HG03439 (cell line): ENCODE measurements at regions not wholly inside any gene's neighbourhood (a gene's known extent, or its start where the extent isn't known, plus 50 kb on each side); places are given as distances from the start of the nearest gene placed in this dataset.
"Not testable (repeated sequence)": the region's sequence is repeated elsewhere in the genome, so short reads cannot be mapped to it uniquely, and the experiment has no call there.

Source experiments
- ATAC-seq: cut with Tn5 transposase; IDR thresholded peaks from one replicate; pipeline ENCODE4 v1.9.1; 2021; ENCODE audit warnings: mild to moderate bottlenecking, moderate library complexity; ENCODE audit not compliant: unreplicated experiment

DNA sequence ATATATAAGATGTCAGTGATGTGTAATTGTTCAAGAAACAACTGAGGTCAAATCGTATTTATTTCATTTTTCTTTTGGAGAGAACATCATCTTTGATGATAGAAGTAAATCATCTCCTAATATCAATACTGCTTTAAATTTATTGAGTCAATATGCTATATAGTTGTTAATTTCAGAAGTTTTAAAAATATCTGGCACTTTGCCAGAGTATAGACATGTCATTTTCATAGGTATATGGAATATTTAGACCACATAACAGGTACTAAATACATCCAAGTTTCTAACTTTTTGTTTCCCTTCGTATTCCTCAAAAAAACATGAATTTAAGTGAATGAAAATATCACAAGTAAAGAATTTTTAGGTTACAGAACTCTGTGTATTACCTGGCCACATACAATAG, 577.8 kb downstream of the ARL4A start:
- no peak for ATAC-seq

- not testable (repeated sequence) for ATAC-seq
Measured at GRCh38 chr7:13274205-13274604, 586.8 kb downstream of the ARL4A start.

- ATAC-seq, result no peak
Measured at GRCh38 chr7:13276977-13277376, 589.5 kb downstream of the ARL4A start.

DNA sequence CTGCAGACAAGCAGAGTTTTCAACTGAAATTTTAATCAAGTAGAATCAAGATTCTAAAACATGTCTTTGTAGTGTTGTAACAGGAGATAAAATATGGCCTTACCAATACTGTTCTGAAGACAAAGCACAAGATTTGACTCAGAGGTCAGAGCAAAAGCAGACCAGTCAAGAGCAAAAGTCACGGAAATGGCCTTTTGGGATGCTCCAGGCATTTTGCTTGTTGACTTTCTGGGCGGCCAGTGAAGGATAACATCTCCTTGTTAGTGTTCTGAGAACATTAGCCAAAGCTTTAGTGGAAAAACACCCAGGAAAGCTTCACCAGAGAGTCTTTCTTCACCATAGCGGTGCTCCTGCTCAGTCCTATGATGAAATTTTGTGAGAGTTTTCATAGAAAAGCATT, 590.6 kb downstream of the ARL4A start:
- ATAC-seq, result no peak

- ATAC-seq, result no peak
Measured at GRCh38 chr7:13279854-13280435, 592.5 kb downstream of the ARL4A start.

DNA sequence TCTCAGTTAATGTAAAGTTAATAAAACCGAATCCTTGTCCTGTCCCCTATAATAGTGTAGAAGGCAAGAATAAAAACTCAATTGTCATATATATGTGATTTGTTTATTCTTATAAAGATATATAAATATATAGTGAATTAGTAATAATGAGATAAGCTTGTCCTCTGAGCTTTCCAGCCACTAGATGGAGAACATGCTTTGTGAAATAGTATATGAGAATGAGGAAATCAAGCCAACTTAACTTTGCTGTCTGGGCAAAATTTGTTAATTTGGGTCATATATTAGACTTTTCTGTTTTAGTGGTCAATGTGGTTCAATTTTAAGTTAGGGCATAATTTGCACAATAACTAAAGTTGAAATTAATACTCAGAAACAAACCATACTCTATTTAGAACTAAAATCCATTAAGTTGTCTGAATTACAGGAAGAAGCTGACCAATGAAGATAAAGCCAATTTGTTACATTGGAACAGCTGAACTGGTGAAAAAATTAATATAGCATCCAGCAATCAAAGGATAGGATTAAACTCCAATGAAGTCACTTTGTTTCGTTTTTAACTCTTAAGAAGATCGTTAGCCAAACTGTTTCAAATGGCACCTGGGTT, 595.0 kb downstream of the ARL4A start:
- no peak for ATAC-seq

- ATAC-seq, result no peak
Measured at GRCh38 chr7:13286916-13287315, 599.5 kb downstream of the ARL4A start.

- no peak for ATAC-seq
Measured at GRCh38 chr7:13288516-13288915, 601.1 kb downstream of the ARL4A start.

DNA sequence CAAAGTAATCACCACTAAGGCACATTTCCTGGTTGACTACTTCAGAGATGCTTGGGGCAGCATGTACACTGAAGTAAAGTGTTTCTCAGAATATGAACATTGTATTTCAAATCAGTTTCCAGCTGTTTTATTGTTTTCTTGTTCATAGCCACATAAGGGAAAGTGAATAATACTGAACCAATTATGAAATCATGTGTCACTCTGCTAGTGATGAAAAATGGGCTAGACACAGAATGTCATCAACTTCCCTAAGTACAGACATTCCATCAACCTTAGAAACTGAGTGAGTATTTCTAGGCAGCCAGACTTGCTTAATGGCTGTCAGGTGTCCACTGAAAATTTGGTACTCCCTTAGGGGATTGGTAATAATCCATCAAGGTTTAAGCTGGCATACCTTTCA, 603.5 kb downstream of the ARL4A start:
- no peak for ATAC-seq

DNA sequence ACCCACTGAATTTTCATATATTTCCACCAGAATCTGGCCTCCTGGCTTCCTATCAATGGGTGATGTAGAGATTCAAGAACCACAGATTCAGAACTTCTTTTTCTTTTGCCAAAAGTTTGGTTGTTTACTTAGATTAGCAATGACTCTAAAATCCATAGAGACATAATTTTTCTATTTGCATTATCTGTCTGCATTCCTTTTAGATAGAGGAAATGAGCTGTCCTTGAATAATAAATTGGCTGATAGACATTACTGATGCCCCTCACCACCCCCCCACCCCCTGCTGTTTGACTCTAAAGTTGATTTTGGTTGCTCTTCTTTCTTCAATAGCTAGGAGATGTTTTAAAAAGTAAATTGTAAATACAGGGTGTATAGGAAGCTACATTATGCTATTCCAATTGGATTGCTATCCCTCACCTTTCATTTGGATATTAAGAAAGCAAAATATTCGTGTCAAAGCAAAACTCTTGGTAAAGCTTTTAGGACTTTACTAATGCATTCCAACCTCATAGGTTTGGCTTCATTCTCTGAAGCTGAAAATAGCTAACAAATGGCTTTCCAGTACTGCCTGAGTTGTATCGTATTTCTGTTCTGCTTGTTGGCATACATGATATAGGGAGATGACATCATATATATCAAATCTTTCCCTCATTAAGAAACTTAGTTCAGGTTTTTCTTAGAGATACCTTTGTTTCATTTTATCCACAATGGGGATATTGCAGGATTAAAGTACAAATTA, 606.0 kb downstream of the ARL4A start:
- ATAC-seq, result no peak

DNA sequence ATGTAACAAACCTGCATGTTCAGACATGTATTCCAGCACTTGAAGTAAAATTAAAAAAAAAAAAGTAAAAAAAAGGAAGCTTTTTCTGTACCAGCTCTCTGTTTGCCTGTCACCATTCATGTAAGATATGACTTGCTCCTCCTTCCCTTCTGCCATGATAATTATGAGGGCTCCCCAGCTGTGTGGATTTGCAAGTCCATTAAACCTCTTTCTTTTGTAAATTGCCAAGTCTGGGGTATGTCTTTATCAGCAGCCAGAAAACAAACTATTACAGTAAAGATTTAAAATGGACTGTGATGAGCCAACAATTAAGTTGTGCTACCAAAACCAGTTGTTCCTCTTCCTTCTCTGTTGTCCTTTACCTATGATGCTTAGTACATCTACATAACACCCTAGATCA, 619.6 kb downstream of the ARL4A start:
- no peak for ATAC-seq

DNA sequence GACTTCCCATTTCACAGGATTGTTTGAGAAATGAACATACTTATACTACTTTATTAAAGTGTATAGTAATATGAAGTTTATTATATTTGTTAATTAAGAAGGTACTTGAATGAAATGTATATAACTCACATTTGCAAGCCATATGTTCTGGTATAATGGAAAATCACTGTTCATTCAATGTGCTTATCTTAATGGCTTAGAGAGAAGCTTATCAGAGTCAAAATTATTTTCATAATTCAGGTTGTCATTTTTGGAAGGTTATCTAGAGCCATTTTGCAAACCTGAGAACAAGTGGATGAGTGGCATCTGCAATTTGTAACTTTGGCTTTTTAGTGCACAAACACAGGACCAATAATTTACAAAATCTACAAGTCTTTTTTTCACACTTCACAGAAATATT, 621.0 kb downstream of the ARL4A start:
- ATAC-seq, result no peak

DNA sequence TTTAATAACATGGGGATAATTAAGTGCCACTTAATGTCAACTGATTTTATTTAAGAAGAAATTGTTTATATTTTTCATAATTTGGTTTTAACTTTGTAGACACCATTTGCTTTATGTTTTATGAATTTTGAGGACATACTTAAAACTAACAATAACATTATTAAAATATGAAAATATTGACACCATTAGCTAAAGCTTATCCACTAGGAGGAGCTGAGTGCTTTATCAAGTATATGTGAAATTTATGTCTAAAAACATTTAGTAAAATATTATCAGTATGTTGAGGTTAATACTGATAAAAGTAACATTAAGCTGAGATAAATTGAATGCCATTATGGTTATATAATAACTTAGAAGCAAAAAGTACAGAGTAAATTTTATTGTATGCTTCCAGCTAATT, 622.1 kb downstream of the ARL4A start:
- ATAC-seq, result no peak

- no peak for ATAC-seq
Measured at GRCh38 chr7:13312307-13312706, 624.9 kb downstream of the ARL4A start.

DNA sequence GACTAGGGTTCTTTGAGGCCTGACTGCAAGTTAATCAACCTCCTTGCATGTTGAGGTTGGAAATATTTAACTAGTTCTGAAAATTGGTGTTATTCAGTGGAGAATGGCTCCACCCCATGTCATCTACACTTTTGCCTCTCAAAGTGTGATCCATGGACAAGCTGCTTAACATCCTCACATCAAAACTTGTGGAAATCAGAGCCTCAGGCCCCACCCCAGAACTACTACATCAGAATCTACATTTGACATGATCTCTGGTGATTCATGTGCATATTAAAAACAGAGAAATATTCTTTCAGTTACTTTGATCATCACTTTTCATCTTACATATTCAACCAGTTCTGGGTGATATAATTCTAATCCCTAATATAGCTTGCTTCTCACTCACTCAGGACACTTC, 632.9 kb downstream of the ARL4A start:
- ATAC-seq, result no peak

DNA sequence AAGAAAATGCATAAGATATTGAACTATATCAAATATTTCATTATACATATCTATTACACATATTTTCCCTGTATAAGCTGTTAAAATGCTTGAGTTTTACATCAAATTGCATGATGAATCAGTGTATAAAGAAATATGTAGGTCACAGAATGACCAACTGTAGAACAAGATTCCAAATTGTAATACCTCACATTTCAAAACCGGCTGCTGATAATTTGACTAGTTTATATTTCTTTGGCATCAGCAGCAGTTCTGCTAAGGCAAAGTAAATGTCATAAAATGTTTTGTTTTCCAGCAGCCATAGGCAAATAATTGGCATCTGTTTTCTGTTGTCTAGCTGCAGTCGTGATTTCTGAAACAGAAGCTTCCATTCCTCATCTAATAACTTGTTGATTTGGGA, 633.9 kb downstream of the ARL4A start:
- ATAC-seq, result no peak

- no peak for ATAC-seq
Measured at GRCh38 chr7:13322126-13322525, 634.7 kb downstream of the ARL4A start.

DNA sequence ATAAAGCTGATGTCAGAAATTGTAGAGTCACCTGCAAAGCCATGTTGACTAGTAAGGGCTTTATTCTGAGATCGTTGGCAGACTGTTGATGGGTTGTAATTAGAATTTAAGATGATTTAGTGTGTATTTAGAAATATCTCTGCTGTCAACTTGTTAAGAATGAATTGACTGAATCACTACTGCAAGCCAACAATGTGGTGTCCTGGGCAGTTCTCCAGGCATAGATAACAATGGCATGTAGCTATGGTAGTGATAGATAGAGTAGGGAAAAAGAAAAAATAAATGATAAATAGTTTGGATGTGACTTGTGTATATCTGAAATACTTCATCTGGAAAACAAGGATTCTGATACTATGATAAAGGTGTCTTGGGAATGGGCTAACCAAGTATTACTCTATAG, 640.2 kb downstream of the ARL4A start:
- ATAC-seq, result no peak

DNA sequence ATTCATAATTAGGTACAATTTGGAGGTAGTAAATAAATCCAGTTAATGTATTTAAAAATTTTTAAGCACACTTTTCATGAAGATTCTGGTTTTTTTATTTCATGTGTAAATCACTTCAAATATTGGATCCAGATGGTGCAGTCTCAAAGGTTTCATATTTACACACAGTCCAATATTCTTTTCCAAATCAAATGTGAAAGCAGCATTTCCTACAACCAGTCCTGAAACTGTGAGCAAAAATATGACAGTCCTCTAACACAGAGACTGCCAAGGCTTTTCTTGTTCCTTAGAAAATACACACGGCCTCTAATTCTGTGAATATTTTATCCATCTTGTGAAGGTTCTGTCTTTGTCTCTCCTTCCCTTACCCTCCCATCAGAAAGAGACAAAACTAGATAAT, 645.9 kb downstream of the ARL4A start:
- ATAC-seq, result no peak

DNA sequence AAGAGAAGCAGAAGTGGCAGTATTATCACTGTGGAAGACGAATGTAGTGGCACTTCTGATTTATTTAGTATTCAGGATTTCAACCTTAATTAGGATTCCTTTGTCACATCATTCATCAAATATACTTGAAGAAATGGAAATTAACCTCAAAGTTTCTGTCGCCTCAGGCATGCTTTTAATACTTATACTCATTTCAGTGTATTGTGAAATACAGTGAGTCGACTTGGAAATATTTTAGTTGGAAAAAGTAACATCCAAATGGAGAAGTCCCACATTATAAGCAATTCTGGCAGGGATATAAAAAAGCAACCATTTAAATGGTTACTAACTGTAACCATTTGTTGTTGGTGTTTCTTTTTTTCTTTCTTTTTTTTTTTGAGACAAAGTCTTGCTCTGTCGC, 648.8 kb downstream of the ARL4A start:
- ATAC-seq, result no peak

DNA sequence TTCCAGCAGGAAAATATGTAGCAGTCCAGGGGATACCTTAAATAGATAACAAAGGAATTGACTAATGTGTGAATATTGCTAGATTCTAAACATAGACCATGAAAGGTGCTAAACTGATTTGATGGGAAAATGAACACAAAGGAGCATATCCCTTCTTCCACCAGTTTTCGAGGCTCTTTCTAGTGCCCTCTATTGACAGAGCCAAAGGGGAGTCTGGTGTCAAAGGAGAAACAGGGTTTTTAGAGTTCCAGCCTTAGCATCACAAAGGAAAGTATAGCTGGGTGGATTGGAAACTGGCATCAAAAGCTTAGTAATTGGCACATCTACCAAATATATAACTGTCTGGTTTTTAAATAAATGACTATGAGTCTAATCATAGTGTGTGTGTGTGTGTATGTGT, 636.8 kb downstream of the ETV1 start:
- no peak for ATAC-seq

- ATAC-seq, result no peak
Measured at GRCh38 chr7:13359656-13360055, 629.8 kb downstream of the ETV1 start.

- no peak for ATAC-seq
Measured at GRCh38 chr7:13386741-13387140, 602.7 kb downstream of the ETV1 start.
